Neural progenitor cell (in vitro differentiated cells): ENCODE measurements at regions not wholly inside any gene's neighbourhood (a gene's known extent, or its start where the extent isn't known, plus 50 kb on each side); places are given as distances from the start of the nearest gene placed in this dataset.

Source experiments
- DNase-seq: peaks from one replicate; pipeline ENCODE4 v3.0.0-alpha.2; 2016; ENCODE audit warnings: low spot score
- H2AFZ ChIP-seq: fragments of 200-600 bp; sonication (generic); replicated peaks from 2 replicates; pipeline ENCODE4 v1.6.1; 2016; ENCODE audit warnings: antibody characterized with exemption
- H3F3A ChIP-seq: fragments of 200-600 bp; sonication (generic); 2 replicates; pipeline ENCODE4 v1.6.1; 2016; ENCODE audit warnings: antibody characterized with exemption, low read depth
- H3K27ac ChIP-seq: fragments of 200-600 bp; sonication (generic); 2 replicates; pipeline ENCODE4 v1.5.1; 2016; ENCODE audit warnings: mild to moderate bottlenecking
- H3K27me3 ChIP-seq: fragments of 200-600 bp; sonication (generic); 2 replicates; pipeline ENCODE4 v1.6.1; 2016; ENCODE audit warnings: mild to moderate bottlenecking, moderate library complexity
- H3K36me3 ChIP-seq: fragments of 200-600 bp; sonication (generic); 2 replicates; pipeline ENCODE4 v1.5.1; 2016
- H3K4me1 ChIP-seq: fragments of 200-600 bp; sonication (generic); 2 replicates; pipeline ENCODE4 v1.6.1; 2016; ENCODE audit warnings: mixed run types
- H3K4me2 ChIP-seq: fragments of 200-600 bp; sonication (generic); 2 replicates; pipeline ENCODE4 v1.6.1; 2016
- H3K4me3 ChIP-seq: fragments of 200-600 bp; sonication (generic); 2 replicates; pipeline ENCODE4 v1.5.1; 2016
- H3K79me2 ChIP-seq: fragments of 200-600 bp; sonication (generic); 2 replicates; pipeline ENCODE4 v1.6.1; 2016; ENCODE audit warnings: low read depth
- H3K9ac ChIP-seq: fragments of 200-600 bp; sonication (generic); 2 replicates; pipeline ENCODE4 v1.6.1; 2016
- H3K9me3 ChIP-seq: fragments of 200-600 bp; sonication (generic); 2 replicates; pipeline ENCODE4 v1.5.1; 2016; ENCODE audit warnings: low read depth
- H4K20me1 ChIP-seq: fragments of 200-600 bp; sonication (generic); 2 replicates; pipeline ENCODE4 v1.6.1; 2016; ENCODE audit warnings: low read depth
- H3K27ac Mint-ChIP-seq: 3 replicates; pipeline ENCODE4 v1.8.0; 2021; ENCODE audit warnings: mixed read lengths
- H3K27me3 Mint-ChIP-seq: 2 replicates; pipeline ENCODE4 v1.8.0; 2022; ENCODE audit warnings: low read depth, mild to moderate bottlenecking, inconsistent platforms, moderate library complexity, mixed read lengths; ENCODE audit not compliant: insufficient read depth
- H3K36me3 Mint-ChIP-seq: 3 replicates; pipeline ENCODE4 v1.8.0; 2021; ENCODE audit warnings: mixed read lengths
- H3K4me1 Mint-ChIP-seq: 3 replicates; pipeline ENCODE4 v1.8.0; 2021; ENCODE audit warnings: mixed read lengths
- H3K4me3 Mint-ChIP-seq: 3 replicates; pipeline ENCODE4 v1.8.0; 2021; ENCODE audit warnings: mild to moderate bottlenecking, moderate library complexity, mixed read lengths
- H3K9me3 Mint-ChIP-seq: 3 replicates; pipeline ENCODE4 v1.8.0; 2020; ENCODE audit warnings: mixed read lengths
- EZH2 ChIP-seq: fragments of 200-600 bp; sonication (generic); IDR thresholded peaks from 2 replicates; pipeline ENCODE4 v1.6.1; 2017; ENCODE audit warnings: antibody characterized with exemption, mild to moderate bottlenecking, moderate library complexity
- EZH2phosphoT487 ChIP-seq: fragments of 200-600 bp; sonication (generic); IDR thresholded peaks from 2 replicates; pipeline ENCODE4 v1.6.1; 2017; ENCODE audit warnings: antibody characterized with exemption
- TF ChIP-seq, protein P1 (sequence below): fragments of 200-600 bp; sonication (generic); IDR thresholded peaks from 2 replicates; pipeline ENCODE4 v1.5.1; 2017; ENCODE audit warnings: antibody characterized with exemption, mild to moderate bottlenecking

- Mint-ChIP-seq H3K27ac (no peak overlapping the region), H3K4me3 (no peak overlapping the region), H3K4me1 (peaks cover 30% of the 10 kb centered on the region), H3K36me3 (no peaks in the 10 kb centered on the region), H3K9me3 (no peaks in the 10 kb centered on the region), H3K27me3 (peaks cover 8% of the 10 kb centered on the region)
- Histone ChIP-seq H3K79me2 (no peaks in the 10 kb centered on the region), H2AFZ (no peak overlapping the region), H3K36me3 (no peaks in the 10 kb centered on the region), H4K20me1 (no peaks in the 10 kb centered on the region), H3K4me1 (no peaks in the 10 kb centered on the region), H3K4me2 (no peak overlapping the region), H3K9me3 (no peaks in the 10 kb centered on the region), H3K27me3 (no peaks in the 10 kb centered on the region), H3K27ac (no peak overlapping the region), H3K9ac (no peak overlapping the region), H3F3A (no peaks in the 10 kb centered on the region), H3K4me3 (no peak overlapping the region)
- DNase-seq, result no peak
- TF ChIP-seq, protein P1, sequence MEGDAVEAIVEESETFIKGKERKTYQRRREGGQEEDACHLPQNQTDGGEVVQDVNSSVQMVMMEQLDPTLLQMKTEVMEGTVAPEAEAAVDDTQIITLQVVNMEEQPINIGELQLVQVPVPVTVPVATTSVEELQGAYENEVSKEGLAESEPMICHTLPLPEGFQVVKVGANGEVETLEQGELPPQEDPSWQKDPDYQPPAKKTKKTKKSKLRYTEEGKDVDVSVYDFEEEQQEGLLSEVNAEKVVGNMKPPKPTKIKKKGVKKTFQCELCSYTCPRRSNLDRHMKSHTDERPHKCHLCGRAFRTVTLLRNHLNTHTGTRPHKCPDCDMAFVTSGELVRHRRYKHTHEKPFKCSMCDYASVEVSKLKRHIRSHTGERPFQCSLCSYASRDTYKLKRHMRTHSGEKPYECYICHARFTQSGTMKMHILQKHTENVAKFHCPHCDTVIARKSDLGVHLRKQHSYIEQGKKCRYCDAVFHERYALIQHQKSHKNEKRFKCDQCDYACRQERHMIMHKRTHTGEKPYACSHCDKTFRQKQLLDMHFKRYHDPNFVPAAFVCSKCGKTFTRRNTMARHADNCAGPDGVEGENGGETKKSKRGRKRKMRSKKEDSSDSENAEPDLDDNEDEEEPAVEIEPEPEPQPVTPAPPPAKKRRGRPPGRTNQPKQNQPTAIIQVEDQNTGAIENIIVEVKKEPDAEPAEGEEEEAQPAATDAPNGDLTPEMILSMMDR, result no peak
- no peak for TF ChIP-seq EZH2phosphoT487
- no peak for TF ChIP-seq EZH2
Measured at GRCh38 chr18:78546281-78546680, 433.3 kb upstream of the SALL3 start.

DNA sequence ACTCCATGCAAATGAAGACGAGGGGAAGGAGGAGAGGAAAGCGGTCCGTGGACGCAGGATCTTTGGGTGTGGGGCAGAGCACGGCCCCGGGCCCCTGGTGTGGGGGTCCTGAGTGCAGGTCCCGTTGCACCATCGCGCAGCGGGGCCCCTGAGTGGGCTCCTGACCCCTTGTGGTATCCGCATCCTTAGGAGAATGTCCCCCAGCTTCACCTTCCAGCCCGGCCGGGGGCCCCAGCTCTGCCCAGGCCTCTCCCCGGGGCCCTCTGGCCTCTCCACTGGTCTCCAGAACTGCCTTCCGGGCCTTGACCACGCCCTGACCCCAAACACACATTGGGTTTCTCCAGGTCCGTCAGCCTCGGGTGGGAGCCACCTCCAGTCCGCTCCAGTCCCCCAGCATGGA lies 431.8 kb upstream of the SALL3 start:
- Histone ChIP-seq H3K9ac (no peak overlapping the region), H3K4me1 (no peaks in the 10 kb centered on the region), H3K9me3 (no peaks in the 10 kb centered on the region), H3K4me2 (no peak overlapping the region), H3K27me3 (no peaks in the 10 kb centered on the region), H4K20me1 (no peaks in the 10 kb centered on the region), H3K4me3 (no peak overlapping the region), H3K36me3 (no peaks in the 10 kb centered on the region), H3K27ac (no peak overlapping the region), H2AFZ (no peak overlapping the region), H3K79me2 (no peaks in the 10 kb centered on the region), H3F3A (no peaks in the 10 kb centered on the region)
- Mint-ChIP-seq H3K27ac (no peak overlapping the region), H3K27me3 (peaks cover 5% of the 10 kb centered on the region), H3K4me3 (no peak overlapping the region), H3K36me3 (no peaks in the 10 kb centered on the region), H3K9me3 (no peaks in the 10 kb centered on the region), H3K4me1 (peaks cover 15% of the 10 kb centered on the region)
- DNase-seq, result no peak
- TF ChIP-seq EZH2phosphoT487 (no peak), EZH2 (no peak)
- TF ChIP-seq, protein P1, result no peak

- no peaks in the 10 kb centered on the region for H3K27me3 ChIP-seq
- H3K36me3 ChIP-seq, result no peaks in the 10 kb centered on the region
- H3K4me1 ChIP-seq, result no peaks in the 10 kb centered on the region
- H3K4me3 ChIP-seq, result no peak overlapping the region
- no peak for TF ChIP-seq EZH2
- TF ChIP-seq, protein P1, result no peak
- Mint-ChIP-seq H3K4me3 (no peak overlapping the region), H3K9me3 (no peaks in the 10 kb centered on the region), H3K27me3 (peaks cover 5% of the 10 kb centered on the region), H3K4me1 (peaks cover 15% of the 10 kb centered on the region), H3K27ac (peak overlapping the region; percentile 10), H3K36me3 (no peaks in the 10 kb centered on the region)
- H2AFZ ChIP-seq, result no peak overlapping the region
- H3K9ac ChIP-seq, result no peak overlapping the region
- no peaks in the 10 kb centered on the region for H3K9me3 ChIP-seq
- no peaks in the 10 kb centered on the region for H3K79me2 ChIP-seq
- DNase-seq, result no peak
- no peak overlapping the region for H3K4me2 ChIP-seq
- H4K20me1 ChIP-seq, result no peaks in the 10 kb centered on the region
- H3K27ac ChIP-seq, result no peak overlapping the region
- H3F3A ChIP-seq, result no peaks in the 10 kb centered on the region
Measured at GRCh38 chr18:78548261-78549058, 431.2 kb upstream of the SALL3 start.
